Right lobe of liver (tissue), 6 donors: ENCODE measurements at regions not wholly inside any gene's neighbourhood (a gene's known extent, or its start where the extent isn't known, plus 50 kb on each side); places are given as distances from the start of the nearest gene placed in this dataset.

Experiments
- ATAC-seq, 4 donors: fragments of 200-7000 bp; cut with Tn5 transposase; one replicate each; pipeline ENCODE4 v1.9.1; 2020; ENCODE audit warnings: mild to moderate bottlenecking in 4 of 4, moderate library complexity in 4 of 4
- DNase-seq, 3 donors: peaks; one replicate each; pipeline ENCODE4 v3.0.0-alpha.2; 2020
- H3K27ac ChIP-seq, 3 donors: fragments of 200-600 bp; one replicate each; pipeline ENCODE4 v1.8.0; 2022
- H3K27me3 ChIP-seq, 2 donors: fragments of 200-600 bp; one replicate each; pipeline ENCODE4 v1.8.0; 2022
- H3K36me3 ChIP-seq, 4 donors: fragments of 200-600 bp; sonication (generic) in 1 of 4; one replicate each; pipeline versions ENCODE4 v1.5.1 to v1.8.0; 2017 to 2022; ENCODE audit warnings: control low read depth in 1 of 4
- H3K4me1 ChIP-seq, 4 donors: fragments of 200-600 bp; sonication (generic) in 1 of 4; one replicate each; pipeline versions ENCODE4 v1.5.1 to v1.8.0; 2017 to 2022; ENCODE audit warnings: control low read depth in 1 of 4
- H3K4me3 ChIP-seq, 3 donors: fragments of 200-600 bp; one replicate each; pipeline ENCODE4 v1.8.0; 2022
- H3K9me3 ChIP-seq, 4 donors: fragments of 200-600 bp; sonication (generic) in 1 of 4; one replicate each; pipeline versions ENCODE4 v1.5.1 to v1.8.0; 2017 to 2022; ENCODE audit warnings: control low read depth in 1 of 4
- POLR2A ChIP-seq: fragments of 450-650 bp; IDR thresholded peaks from one replicate; pipeline ENCODE4 v1.6.1; 2017; ENCODE audit warnings: antibody characterized with exemption, mild to moderate bottlenecking
- WGBS: methylation state at CpG from one replicate; pipeline ENCODE4 v1.1.6; 2018; ENCODE audit warnings: low coverage, low lambda C conversion rate; ENCODE audit not compliant: insufficient coverage; ENCODE audit errors: missing lambda C conversion rate; 5-methylcytosine and 5-hydroxymethylcytosine counted together
- intact Hi-C, 2 donors: fragments of 100-400 bp; cut with DNase I; formaldehyde crosslinking; loops; one replicate each; pipeline versions ENCODE4 v1.11.2 to v1.14.1; 2022
- TF ChIP-seq, protein P1 (sequence below), 4 donors: fragments of 200-600 bp in 3 of 4; fragments of 450-650 bp in 1 of 4; IDR thresholded peaks; one replicate each; pipeline versions ENCODE4 v1.5.1 to v1.8.0; 2016 to 2022; ENCODE audit warnings: antibody characterized with exemption in 4 of 4, mild to moderate bottlenecking in 2 of 4
- donor health status: DM: no; HTN: yes; CAD: no.
- donor health status: DM: no; HTN: no; CAD: no.
- donor health status: DM: no; HTN: no; CAD: no.
- donor health status: DM: no; HTN: yes; CAD: no.
- donor health status: DM: no; HTN: yes; CAD: no.

DNA sequence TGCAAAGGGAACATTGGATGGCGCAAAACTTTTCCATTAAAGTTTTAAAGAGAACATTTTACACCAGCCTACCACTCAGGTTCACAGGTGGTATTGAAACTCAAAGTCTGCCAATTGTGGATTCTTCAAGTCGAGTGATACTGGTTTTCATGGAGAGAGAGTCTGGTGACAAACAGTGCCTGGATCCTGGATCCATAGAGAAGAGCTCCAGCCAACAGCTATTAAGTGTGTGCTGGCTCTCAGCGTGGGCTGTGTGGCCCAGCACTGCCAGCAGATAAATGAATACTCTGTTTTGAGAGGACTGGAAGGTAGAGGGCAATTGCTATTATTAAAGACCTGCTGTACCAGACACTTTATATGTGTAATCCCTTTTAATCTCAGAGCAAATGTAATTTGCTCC, 118.9 kb upstream of the SYT6 start:
- Histone ChIP-seq H3K36me3 (no peaks in the 10 kb centered on the region), H3K4me3 (no peak overlapping the region), H3K9me3 (no peaks in the 10 kb centered on the region), H3K27ac (no peak overlapping the region), H3K27me3 (peaks cover 0 to 6% of the 10 kb centered on the region in 2 donors), H3K4me1 (no peaks in the 10 kb centered on the region)
- TF ChIP-seq POLR2A = no peak
- TF ChIP-seq, protein P1, sequence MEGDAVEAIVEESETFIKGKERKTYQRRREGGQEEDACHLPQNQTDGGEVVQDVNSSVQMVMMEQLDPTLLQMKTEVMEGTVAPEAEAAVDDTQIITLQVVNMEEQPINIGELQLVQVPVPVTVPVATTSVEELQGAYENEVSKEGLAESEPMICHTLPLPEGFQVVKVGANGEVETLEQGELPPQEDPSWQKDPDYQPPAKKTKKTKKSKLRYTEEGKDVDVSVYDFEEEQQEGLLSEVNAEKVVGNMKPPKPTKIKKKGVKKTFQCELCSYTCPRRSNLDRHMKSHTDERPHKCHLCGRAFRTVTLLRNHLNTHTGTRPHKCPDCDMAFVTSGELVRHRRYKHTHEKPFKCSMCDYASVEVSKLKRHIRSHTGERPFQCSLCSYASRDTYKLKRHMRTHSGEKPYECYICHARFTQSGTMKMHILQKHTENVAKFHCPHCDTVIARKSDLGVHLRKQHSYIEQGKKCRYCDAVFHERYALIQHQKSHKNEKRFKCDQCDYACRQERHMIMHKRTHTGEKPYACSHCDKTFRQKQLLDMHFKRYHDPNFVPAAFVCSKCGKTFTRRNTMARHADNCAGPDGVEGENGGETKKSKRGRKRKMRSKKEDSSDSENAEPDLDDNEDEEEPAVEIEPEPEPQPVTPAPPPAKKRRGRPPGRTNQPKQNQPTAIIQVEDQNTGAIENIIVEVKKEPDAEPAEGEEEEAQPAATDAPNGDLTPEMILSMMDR (IDR thresholded peaks at IDR 0.05) = no peak
- ATAC-seq (no peak), DNase-seq (no peak)
- intact Hi-C loops = no loop called here
- WGBS = 72% methylated on average over 3 of the region's 3 CpGs

DNA sequence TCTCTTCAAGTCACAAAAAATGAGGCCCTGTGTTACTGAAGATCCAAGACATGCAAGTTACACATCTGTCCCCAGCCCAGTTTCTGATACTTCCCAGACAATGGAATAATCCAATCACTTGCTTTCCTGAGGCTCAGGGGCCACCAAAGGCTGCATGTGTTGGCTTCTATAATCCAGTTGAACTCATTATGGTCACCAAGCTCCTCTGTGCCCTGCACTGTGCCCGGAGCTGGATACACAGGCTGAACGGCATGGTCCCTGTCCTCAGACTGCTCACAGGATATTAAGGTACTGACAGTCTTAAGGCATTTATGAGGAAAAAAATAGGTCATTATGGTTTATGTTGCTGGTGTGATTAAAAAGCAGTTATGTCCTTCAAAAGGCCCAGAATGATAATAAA, 117.0 kb upstream of the SYT6 start:
- no peaks in the 10 kb centered on the region for H3K4me1 ChIP-seq
- H3K9me3 ChIP-seq = no peaks in the 10 kb centered on the region
- no CpG with 5 or more reads among the region's 2 CpGs for WGBS
- H3K27ac ChIP-seq = no peak overlapping the region
- ATAC-seq = no peak
- DNase-seq = no peak
- no peaks in the 10 kb centered on the region for H3K36me3 ChIP-seq
- TF ChIP-seq POLR2A = no peak
- TF ChIP-seq, protein P1 (IDR thresholded peaks at IDR 0.05) = no peak
- H3K4me3 ChIP-seq = no peak overlapping the region
- peaks cover 0 to 6% of the 10 kb centered on the region in 2 donors for H3K27me3 ChIP-seq
- intact Hi-C loops = no loop called here

DNA sequence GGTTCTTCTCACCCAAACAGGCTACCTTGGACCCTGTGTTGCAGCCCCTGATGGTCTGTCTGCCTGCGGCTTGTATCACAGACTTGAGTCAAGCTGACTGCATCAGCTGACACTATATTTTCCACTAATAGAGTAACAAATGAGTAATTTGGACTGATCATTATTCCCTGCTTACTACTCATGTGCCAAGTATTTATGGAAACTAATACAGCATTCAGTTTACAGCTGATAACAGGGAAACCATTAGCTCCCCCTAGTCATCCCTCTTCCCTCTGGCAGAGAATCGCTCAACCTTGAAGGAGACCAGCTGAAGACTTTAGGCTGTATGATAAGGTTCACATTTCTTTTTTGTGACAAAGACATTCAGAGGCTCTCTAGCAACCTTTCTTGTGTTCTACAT, 116.6 kb upstream of the SYT6 start:
- Histone ChIP-seq H3K36me3 (no peaks in the 10 kb centered on the region), H3K27ac (no peak overlapping the region), H3K4me1 (no peaks in the 10 kb centered on the region), H3K4me3 (no peak overlapping the region), H3K27me3 (peaks cover 0 to 4% of the 10 kb centered on the region in 2 donors), H3K9me3 (no peaks in the 10 kb centered on the region)
- DNase-seq = no peak
- ATAC-seq = no peak
- TF ChIP-seq, protein P1 (IDR thresholded peaks at IDR 0.05) = no peak
- TF ChIP-seq POLR2A = no peak
- WGBS = 45% methylated on average over 1 of the region's 2 CpGs
- intact Hi-C loops = no loop called here

DNA sequence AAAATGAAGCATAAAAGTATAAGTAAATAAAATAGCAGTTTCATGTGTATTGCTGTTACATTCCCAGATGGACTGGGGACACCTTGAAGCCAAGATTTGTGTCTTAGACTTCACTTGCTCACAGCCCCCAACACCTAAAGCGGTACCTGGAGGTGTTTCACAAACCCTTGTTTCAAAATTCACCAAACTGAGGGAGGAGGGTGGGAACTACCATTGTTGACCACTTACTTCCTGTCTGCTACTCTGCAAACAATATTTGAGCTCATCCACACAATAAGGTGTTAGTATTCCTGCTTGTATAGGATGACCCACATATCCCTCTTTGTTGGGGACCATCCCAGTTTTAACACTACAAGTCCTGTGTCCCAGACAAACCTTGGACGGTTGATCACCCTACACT, 115.9 kb upstream of the SYT6 start:
- 76% methylated on average over 2 of the region's 2 CpGs for WGBS
- no peak for TF ChIP-seq POLR2A
- TF ChIP-seq, protein P1 (IDR thresholded peaks at IDR 0.05) = no peak
- Histone ChIP-seq H3K27me3 (no peaks in the 10 kb centered on the region), H3K9me3 (no peaks in the 10 kb centered on the region), H3K36me3 (no peaks in the 10 kb centered on the region), H3K4me3 (no peak overlapping the region), H3K4me1 (no peaks in the 10 kb centered on the region), H3K27ac (no peak overlapping the region)
- no peak for DNase-seq
- intact Hi-C loops = no loop called here
- ATAC-seq = no peak

DNA sequence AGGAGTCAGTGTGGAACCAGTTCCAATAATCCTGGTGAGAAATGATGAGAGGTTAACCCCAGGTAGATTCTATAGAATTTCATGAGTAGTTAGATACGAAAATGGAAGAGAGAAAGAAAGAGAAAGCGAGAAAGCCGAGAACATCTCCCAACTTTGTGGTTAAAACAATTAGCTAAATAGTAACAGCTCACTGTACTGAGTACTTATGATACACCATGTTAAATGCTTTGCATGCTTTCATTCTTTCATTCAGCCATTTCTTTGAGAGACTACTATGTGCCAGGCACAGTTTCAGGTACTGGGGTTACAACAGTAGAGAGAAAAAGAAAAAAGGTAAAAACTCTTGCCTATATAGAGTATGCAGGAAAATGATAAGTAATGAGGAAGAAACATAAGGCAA, 109.7 kb upstream of the SYT6 start:
- ATAC-seq (no peak), DNase-seq (no peak)
- no peaks in the 10 kb centered on the region for H3K36me3 ChIP-seq
- no peaks in the 10 kb centered on the region for H3K4me1 ChIP-seq
- H3K4me3 ChIP-seq = no peak overlapping the region
- WGBS = 50% methylated on average over 3 of the region's 3 CpGs
- H3K27me3 ChIP-seq = no peaks in the 10 kb centered on the region
- intact Hi-C loops = no loop called here
- no peak overlapping the region for H3K27ac ChIP-seq
- H3K9me3 ChIP-seq = no peaks in the 10 kb centered on the region
- no peak for TF ChIP-seq POLR2A
- TF ChIP-seq, protein P1 (IDR thresholded peaks at IDR 0.05) = no peak
